PC-3 (cell line): ENCODE measurements at regions not wholly inside any gene's neighbourhood (a gene's known extent, or its start where the extent isn't known, plus 50 kb on each side); places are given as distances from the start of the nearest gene placed in this dataset.

Source experiments
- EZH2 ChIP-seq: fragments of 300-600 bp; sonication (generic); IDR thresholded peaks from one replicate; pipeline ENCODE4 v1.6.1; 2017; ENCODE audit warnings: antibody characterized with exemption, mild to moderate bottlenecking, low read length; ENCODE audit not compliant: unreplicated experiment
- TF ChIP-seq, protein P1 (sequence below): fragments of 300-600 bp; sonication (generic); conservative IDR thresholded peaks from 2 replicates; pipeline ENCODE4 v1.5.1; 2017; ENCODE audit warnings: antibody characterized with exemption, low read depth, mild to moderate bottlenecking, low read length

DNA sequence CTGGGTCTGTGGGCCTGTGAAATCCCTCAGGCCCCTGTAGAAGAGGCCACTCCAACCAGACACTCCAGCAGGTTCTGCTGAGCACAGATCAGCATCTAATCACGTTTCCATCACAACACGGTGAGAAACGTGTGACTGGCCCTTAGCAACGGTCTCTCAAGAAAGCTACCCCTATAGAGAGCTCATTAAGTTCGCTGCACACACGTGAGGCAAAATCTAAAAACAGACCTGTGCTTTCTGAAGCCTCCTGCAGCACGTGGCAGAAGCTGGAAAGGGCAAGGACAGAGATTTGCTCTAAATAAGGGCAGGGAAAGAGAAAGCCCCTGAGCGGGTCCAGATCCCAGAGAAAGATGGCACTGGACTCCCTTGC lies 56.5 kb downstream of the GPR6 start:
- TF ChIP-seq, protein P1, sequence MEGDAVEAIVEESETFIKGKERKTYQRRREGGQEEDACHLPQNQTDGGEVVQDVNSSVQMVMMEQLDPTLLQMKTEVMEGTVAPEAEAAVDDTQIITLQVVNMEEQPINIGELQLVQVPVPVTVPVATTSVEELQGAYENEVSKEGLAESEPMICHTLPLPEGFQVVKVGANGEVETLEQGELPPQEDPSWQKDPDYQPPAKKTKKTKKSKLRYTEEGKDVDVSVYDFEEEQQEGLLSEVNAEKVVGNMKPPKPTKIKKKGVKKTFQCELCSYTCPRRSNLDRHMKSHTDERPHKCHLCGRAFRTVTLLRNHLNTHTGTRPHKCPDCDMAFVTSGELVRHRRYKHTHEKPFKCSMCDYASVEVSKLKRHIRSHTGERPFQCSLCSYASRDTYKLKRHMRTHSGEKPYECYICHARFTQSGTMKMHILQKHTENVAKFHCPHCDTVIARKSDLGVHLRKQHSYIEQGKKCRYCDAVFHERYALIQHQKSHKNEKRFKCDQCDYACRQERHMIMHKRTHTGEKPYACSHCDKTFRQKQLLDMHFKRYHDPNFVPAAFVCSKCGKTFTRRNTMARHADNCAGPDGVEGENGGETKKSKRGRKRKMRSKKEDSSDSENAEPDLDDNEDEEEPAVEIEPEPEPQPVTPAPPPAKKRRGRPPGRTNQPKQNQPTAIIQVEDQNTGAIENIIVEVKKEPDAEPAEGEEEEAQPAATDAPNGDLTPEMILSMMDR, result no peak
- TF ChIP-seq EZH2, result no peak
